GM21381 (cell line): ENCODE measurements at regions not wholly inside any gene's neighbourhood (a gene's known extent, or its start where the extent isn't known, plus 50 kb on each side); places are given as distances from the start of the nearest gene placed in this dataset.

Experiments used
- ATAC-seq: cut with Tn5 transposase; IDR thresholded peaks from one replicate; pipeline ENCODE4 v1.9.1; 2021; ENCODE audit warnings: mild to moderate bottlenecking, moderate library complexity; ENCODE audit not compliant: unreplicated experiment

DNA sequence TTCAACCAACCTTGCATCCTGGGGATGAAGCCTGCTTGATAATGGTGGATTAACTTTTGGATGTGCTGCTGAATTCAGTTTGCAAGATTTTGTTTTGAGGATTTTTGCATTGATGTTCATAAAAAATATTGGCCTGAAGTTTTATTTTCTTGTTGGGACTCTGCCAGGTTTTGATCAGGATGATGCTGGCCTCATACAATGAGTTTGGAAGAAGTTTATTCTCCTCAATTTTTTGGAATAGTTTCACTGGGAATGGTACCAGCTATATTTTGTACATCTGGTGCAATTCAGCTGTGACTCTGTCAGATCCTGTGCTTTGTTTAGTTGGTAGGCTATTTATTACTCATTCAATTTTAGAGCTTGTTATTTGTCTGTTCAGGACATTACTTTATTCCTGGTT lies 340.3 kb upstream of the TRAM1L1 start:
- ATAC-seq, result no peak

DNA sequence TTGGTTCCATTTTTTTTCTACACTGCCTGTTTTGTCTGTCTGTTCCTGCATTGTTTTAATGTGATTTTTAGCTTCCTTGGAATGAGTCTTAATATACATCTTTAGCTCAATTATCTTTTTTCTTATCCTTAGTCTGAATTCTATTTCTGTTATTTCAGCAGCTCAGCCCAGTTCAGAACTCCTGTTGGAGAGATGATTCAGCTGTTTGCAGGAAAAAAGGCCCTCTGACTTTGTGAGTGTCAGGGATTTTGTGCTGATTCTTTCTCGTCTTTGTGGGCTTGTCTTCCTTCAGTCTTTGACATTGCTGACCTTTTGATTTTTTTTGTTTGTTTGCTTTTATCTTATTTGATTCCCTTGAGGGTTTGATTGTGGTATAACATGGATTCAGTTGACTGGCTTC lies 343.2 kb upstream of the TRAM1L1 start:
- no peak for ATAC-seq

DNA sequence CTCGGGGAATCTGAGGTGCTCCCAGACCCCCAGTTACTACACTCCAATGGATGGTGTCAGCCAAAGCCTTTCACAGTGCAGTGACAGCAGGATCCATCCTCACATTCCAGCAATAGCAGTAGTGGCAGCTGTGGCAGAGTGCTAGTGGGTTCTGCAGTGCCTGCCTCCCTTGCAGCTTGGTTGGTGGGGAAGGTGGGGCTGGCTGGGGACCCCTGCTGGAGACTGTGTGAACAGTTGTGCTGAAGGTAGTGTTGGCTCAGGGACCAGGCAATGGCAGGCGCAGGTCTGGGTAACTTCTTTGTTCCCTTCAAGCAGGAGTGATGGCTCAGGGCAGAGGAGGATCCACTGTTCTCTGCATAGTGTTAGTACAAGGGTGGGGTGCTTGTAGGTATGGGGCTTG lies 343.7 kb upstream of the TRAM1L1 start:
- ATAC-seq, result no peak

DNA sequence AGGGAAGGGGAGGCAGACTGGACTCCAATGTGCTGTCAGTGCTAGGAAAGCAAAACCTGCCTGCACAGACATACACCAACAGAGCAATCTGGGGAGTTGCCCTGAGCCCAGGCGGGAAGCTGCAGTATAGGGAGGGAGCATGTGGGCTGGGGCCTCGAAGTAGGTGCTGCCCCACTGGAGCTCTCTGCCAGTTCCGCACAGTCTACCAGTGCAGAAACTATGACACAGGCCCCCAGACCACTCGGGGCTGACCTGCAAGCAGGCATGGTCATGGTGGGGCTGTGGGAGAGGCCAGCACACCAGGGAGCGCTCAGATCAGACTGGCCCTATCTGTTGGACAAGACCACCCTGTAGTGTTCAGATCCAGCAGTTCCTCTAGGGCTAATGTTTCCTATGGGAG lies 344.1 kb upstream of the TRAM1L1 start:
- ATAC-seq, result no peak

DNA sequence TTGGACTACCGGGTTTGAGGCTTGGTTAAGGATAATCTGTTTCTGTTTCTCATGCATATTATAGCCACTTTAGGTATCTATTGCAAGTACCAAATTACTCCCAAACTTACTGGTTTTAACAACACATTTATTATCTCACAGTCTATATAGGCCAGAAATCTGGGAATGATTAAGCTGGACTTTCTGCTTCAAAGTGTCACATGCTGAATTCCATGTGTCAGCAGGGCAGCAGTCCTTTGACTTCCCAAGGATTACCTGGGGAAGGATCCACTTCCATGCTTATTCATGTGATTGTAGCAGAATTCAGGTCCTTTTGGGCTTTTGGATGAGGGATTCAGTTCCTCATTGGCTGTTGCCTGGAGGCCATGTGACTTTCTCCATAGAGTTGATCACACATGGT lies 349.0 kb upstream of the TRAM1L1 start:
- no peak for ATAC-seq

DNA sequence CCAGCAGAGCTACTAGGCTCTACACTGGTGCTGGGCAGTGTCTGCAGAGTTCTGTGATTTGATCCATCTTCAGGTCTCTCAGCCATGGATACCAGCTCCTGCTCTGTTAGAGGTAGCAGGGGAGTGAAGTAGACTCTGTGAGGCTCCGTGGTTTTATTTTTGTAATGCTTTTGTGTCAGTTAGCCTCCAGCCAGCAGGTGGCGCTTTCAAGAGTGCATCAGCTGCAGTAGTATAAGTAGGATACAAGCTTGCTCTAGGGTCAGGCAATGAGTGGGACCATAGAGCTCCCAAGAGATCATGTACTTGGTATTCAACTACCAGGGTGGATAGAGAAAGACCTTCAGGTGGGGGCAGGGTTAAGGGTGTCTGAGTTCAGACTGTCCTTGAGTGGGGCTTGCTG lies 362.5 kb upstream of the TRAM1L1 start:
- no peak for ATAC-seq

DNA sequence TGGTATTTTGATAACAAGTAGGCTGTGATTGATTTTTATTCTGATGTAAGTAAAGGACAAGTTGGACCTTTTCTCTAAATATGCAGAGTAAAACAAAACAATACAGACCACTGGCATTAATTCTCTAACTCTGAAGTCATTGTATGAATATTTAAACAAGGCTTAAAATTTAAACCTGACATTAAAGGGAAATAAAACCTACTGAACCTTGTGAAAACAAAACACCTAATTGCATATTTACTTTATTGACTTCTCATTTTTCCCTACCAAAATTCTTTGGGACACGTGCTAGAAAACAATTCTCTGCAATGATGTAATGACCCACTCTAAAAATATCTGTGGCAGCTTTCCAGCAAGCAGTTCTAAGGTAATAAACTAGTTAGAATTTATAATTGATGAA lies 369.7 kb upstream of the TRAM1L1 start:
- no peak for ATAC-seq

DNA sequence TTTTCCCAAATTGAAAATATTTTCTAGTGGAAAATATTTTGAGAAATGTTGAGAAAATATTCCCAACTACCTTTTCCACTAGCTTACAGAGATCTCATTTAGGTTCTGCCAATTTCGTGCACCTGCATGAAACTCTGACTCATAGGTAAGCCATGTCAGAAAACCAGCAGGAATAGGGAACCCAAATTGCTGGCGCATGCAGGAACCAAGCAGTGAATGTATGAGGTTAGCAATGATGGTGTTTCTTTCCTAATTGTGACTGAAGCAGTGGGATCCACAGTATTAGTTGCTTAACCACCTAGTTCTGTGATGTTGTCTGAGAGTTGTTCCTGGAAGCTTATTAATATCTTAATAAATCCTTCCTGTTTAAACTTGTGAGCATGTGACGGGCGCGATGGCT lies 381.0 kb upstream of the TRAM1L1 start:
- no peak for ATAC-seq

DNA sequence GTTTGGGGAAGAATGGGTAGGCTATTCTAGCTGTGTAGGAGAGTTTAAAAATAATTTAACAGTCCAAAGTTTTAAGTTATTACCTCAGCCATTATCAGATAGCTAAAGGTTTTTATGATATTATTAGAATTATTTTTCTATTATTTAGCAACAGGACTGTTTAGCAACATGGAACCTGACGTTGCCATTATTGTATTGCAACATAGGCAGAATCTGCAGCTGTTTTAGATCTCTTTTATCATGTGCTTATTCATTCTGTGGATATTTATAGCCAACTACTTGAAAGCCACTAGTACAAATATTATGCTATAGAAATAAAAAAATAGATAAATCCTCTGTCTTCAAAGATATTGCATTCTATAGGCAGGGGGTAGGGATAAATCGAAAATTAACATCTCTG lies 382.0 kb upstream of the TRAM1L1 start:
- no peak for ATAC-seq

DNA sequence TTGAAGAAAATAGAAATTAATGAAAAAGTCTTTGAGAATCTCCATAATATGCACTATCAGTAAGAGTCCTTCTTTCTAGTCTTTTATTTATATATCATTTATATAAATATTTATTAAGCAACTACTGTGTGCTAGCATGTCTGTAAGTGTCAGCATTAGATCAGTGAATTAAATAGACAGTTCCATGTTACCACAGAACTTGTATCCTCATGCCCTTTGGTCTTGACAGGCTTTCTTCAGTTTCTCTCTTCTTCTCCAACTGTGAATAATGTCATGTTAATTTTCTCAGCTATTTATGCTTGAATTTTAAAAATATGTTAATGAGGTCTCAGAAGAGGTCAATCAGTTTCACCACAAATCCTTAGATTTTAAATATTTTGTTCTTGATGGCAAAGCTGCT lies 389.6 kb upstream of the TRAM1L1 start:
- ATAC-seq, result no peak

DNA sequence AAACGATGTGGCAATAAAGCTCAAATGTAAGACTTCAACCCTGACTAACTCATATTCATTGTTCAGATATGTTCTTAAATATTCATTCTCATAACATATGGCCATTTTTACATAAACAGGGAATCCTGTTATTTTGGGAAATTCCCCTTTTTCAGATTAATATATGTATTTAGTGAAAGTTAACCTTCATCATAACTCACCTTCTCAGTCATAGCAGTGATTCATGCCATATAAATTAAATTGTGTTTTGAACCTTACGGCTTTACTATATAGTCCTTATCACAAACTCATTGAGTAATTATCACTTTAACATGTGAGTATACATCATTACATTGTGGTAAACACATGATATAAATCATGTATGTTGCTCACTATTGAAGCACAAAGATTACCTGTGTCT lies 392.5 kb upstream of the TRAM1L1 start:
- ATAC-seq, result no peak

DNA sequence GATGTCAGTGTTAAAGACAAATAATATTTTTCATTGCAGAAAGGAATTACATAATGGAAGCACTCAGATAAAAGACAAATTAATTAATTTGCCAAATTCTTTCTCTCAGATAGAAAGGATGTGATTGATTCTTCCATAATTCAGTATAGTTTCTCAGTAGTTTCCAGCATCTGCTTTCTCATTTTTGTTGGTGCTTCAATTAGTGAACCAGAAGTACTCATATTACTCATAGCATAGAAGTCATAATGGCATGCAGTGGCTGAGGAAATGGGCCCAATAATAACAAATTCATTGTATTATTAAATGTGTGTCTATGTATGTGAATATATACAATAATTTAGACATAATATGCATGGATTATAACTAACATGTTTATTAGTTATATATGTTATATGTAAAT lies 393.3 kb upstream of the TRAM1L1 start:
- ATAC-seq, result no peak

DNA sequence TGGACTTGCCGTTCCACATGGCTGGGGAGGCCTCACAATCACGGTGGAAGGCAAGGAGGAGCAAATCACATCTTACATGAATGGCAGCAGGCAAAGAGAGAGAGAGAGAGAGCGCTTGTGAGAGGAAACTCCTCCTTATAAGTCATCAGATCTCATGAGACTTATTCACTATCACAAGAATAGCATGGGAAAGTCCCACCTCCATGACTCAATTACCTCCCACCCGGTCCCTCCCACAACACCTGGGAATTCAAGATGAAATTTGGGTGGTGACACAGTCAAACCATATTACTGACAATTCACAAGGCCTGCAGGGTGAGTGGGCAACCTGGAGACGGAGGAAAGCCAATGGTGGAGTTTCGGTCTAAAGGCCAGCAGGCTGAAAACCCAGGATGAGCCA lies 394.3 kb upstream of the TRAM1L1 start:
- no peak for ATAC-seq

DNA sequence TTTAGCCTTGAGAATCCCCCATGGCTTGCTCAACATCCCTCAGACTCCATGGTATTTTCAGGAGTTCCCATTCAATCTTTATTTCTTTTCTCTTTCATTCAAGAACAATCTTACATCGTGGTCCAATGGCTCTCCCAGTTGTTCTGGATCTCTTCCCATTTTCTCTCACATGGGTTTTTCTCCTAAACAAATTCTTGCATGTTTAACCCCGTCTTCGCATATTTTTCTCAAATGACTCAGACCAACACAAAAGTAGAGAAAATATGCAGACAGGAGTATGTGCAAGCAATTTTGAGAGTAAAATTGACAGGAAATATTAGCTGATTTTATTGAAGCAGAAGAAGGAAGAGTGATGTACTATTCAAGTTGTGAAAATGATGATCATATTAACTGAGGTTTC lies 396.4 kb upstream of the TRAM1L1 start:
- no peak for ATAC-seq

DNA sequence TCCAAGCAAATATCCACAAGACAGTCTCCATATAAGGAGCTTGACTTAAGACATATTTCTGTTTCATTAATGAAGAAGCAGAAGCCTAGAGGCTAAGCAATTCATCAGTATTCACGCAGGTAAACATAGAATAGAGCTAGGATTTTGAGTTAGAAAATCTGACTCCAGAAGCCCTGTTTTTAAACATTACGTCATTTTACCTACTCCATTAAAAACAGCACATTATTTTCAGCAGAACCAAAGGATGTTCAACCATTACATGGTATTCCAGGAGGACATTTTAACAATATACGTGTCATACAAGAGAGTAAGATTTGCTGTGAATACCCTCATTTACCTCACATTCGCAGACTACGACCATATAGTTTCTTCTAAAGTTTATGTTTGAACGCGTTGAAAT lies 403.3 kb upstream of the TRAM1L1 start:
- ATAC-seq, result no peak

DNA sequence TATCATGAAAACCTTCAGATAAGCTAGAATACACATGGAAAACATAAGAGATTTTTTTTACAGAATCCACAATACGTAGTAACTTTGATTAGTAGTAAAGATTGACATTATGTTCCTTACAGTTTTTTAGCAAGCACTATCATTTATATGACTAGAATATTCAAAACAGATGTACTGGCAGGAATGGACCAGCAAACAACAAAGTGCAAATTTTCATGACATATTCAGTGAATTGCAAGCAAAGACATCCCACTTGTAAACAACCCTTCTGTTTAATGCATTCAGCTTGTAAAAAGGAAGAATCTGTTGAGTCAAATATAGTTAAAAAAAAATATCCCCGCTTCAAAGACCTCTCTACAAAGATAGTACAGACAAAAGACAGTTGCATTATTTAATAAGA lies 403.7 kb upstream of the TRAM1L1 start:
- ATAC-seq, result no peak

DNA sequence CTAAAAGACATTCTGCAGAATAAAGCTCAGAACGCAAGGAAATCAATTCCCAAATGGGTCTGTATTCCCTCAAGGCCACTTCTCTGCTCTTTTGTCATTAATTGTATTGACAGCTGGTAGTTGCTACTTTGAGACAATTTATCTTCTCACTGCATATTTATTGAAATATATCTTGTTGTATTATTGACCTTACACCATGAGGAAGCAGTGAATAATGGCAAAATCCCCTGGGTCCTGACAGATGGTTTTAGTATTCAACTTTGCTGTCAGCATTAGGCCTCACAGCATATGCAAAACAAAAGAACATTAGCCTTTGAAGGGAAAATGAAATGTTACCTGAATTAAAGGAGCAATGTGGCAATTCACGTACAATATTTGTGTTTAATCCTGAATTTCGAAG lies 406.1 kb upstream of the TRAM1L1 start:
- no peak for ATAC-seq

DNA sequence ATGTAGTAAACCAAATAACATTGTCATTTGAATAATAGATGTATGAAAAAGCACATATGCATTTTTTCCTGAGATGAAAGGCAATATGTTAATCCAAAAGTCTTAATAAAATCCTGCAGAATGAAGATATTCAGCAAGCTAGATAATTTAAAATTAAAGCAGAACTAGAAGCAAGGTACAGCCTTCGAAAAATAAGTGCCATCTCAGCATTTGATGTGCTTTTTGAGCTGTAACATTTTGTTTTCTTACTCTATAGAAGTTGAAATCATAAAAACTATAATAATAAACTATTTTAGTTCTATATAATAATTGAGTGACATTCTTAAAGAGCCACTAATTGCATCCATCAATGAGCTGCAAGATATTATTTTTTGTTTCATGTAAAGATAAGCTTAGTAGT lies 410.4 kb upstream of the TRAM1L1 start:
- ATAC-seq, result no peak

DNA sequence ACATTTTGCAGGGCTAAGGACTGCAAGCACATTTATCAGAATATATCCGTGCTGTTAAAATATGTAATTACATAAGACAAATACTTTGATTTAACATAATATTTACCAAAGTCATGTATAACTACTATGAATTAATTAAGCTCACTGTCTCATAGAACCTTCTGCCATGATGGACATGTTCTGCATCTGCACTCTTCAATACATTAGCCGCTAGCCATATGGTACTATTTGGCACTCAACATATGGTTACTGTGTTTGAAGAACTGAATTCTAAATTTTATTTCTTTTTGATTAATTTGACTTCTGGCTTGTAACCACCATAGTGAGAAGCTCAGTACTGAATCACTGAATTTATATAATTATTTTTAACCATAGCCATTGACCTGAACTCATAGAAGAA lies 427.0 kb upstream of the TRAM1L1 start:
- ATAC-seq, result no peak

DNA sequence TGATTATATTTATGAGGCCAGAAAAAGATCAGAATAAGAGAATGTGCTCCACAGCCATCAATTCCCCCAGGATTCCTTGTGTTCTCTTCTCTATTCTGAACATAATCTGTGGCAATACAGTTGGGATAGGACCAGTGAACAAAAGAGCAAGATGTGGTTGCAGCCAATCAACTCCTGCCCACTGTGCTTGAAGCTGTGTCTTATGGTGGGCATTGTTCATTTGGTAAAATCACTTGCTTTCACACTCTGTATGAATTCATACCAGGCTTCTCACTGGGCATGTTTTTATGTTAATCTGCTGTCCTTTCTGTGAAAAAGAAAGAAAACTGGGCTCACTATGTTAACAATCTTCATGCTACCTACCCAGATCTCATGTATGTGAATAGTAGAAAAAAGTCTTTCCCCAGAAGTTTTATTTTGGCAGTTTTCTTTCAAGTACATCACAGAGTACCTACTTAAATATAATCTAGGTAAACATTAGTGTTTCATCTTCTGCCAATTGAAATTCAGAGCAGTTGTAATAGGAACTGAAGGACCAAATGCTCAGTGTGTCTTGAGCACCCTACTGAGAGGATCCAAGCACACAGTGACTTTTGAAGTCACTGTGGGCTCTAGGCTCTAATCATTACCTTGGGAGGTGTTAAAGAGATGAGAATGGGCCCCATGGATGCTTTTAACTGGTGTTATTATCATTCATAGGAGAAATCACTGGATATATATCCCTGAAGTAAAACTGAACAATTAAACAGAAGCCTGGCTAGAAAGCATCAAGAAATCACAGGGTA lies 429.2 kb upstream of the TRAM1L1 start:
- ATAC-seq, result no peak

DNA sequence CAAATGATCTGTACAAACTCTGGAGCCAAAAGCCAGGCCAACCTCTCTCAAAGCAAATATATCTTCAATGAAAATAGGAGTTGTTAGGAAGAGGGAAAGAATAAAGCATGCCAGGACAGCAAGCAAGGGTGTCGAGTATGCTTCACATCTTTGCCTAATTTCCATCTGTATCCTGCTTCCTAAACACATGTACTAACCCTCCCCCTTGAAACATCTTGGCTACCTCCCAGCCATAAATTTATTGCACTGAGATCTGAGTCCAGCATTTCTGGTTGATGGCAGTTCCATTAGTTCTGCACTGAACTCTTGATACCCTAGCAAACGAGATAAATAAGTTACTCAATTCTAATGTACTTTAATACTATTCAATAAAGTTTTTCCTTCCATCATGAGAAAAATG lies 430.5 kb upstream of the TRAM1L1 start:
- ATAC-seq, result no peak

DNA sequence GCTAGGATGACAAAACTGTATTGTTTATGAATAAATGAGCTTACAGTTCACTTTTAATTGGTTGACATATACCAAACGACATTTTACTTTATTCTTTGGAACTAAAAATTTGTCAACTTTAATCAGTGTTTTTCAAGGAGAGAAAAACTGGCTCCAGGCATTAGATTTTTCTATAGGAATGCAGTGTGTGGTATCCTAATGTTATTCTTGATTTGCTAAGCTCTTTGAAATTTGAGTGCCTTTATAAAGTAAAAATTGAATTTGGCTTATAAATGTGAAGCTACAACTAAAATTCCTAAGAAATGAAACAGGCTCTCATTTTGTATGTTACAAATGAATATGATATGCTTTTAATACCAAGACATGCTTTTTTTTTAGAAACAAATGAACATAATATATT lies 442.2 kb upstream of the TRAM1L1 start:
- ATAC-seq, result no peak

DNA sequence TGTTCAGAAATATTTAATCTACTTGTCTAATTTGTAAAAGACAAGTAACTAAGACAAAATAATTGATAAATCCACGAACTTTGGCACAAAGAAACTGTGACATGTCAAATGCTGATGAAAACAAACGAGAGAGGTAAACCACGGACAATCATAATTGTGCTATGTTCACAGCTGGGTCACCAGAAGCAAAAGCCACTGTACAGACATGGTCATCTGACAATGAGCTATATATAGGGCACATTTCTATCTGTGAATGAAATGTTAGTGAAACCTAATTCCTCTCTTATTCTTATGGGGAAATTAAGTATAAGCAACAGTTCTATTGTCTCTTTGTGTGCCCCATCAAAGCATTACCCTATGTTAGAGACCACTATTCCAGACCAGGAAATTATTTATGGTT lies 444.0 kb upstream of the TRAM1L1 start:
- no peak for ATAC-seq
